ENCODE measurements at regions not wholly inside any gene's neighbourhood (a gene's known extent, or its start where the extent isn't known, plus 50 kb on each side); places are given as distances from the start of the nearest gene placed in this dataset.

DNA sequence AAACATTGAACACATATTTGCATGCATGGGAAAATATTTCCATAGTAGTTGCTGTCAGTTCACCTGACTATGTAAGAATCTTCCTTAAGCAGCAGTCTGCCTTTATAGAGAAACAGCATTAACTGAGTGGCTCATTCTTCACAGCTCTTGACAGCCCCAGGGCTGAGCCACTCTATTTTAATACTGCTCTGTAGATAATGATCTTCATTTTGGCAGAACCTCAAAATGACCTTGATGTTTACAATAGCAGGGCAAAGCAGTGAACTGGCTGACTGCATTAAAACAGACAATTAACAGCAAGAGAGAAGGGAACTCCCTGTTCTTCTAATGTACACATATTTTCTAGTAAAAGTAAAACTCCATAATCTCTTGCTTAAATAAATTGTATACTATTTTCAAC lies 580.6 kb upstream of the SOX11 start:
- no peak for DNase-seq

DNA sequence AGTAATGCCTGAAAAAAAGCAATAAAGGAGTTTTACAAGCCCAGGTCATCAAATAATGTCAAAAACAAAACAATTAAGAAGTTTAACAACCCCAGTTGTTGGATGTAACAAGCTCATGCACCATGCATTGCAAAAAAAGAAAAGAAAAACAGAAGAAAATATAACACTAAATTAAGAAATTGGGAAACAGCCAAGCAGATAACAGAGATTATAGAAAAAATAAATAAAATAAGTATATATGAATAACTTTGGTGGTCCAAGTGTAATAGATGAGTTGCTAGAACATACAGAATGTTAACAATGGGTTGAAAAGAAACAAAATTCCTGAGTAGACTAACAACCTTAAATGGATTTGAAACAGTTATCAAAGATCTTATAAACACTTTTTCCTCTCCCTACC lies 573.1 kb upstream of the SOX11 start:
- no peak for DNase-seq

DNA sequence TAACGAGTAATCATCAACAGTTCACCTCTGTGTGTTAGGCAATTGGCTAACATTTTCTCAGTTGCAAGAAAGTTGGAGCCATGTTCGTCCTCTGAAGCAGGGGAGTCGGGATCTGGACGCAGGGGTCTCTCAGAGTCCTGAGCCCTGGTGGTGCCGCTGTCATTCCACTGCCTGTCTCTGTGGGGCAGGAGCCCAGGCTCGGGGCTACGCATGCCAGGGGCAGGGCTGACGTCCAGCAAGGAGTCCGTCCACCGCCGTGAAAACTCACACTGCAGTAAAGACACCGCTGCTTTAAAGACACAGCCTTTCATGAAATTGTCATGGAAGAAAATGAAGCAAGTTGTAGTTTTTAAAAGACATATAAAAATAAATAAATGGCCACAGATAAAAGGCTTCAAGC lies 571.1 kb upstream of the SOX11 start:
- DNase-seq, result no peak

DNA sequence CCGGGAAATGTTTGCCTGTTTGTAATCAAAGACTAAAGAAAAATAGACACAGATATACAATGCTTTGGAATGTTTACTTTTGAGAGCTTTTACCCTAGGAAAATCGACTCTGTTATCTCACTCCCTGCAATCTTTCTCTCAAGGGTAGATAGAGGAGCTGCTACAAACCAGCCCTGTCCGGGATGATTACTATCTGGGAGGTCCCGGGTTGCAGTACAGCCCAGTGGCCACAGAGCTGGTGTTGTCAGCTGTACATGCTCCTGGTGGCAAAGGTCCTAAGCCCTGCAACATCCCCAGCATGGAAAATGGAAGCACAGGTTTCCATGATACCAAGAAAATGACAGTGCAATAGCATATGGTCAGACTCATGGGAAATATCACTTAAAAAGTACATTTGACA lies 570.5 kb upstream of the SOX11 start:
- no peak for DNase-seq

DNA sequence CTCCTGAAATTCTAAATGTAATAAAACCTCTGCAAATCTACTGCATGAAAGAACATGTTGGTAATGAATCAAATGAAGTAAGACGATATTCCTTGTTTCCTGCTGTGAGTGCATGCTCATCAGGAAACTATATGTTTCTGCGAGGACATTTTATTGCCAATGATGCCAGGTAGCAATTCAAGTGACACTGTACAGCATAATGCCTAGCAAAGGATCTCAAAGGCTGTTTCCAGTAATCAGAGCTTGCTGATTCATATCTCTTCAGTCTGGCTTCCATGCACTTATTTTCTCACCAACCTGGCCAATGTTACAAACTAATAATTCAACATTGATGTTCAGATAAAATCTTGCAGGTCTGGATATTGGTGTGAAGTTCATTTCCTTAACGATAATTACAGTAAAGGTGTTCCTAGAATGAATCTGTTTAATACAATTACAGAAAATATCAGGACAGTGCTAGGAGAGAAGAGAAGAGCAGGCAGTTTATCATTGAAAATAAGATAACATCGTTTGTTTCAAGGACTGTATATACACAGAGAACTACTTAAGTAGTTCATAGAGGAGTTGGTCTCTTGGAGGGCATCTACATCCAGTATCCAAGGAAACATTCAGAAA lies 568.5 kb upstream of the SOX11 start:
- no peak for DNase-seq

DNA sequence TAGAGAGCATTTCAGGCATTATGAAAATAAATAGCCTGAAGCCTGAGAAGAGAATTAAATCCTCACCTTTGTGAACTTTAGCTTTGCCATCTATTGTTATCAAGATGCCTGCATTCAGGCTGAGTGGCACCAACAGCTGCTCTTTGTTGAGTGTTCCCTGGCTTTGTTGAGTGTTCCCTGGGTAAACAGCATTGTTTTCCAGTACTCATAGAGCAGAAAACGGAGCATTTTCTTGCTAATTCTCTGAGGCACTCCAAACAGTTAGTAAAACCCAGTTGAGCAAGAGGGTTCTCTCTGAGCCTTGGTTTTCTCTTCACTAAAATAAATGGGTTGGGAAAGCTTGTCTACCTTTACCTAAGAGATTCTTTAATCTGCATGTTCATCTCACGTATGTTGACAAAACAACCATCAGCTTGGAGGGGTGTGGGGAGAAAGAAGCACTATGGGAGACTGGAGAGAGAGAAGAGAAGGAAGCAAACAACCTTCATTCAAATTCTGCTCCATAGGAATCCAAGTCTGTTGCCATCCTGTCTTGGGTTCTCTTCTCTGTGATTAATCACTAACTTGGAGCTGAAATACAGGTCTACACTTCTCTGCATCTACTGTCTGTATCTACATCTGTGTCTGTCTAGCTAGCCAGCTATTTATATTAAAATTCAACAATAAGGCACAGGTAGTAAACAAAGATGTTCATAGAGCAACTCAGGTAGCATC lies 567.0 kb upstream of the SOX11 start:
- no peak for DNase-seq

DNA sequence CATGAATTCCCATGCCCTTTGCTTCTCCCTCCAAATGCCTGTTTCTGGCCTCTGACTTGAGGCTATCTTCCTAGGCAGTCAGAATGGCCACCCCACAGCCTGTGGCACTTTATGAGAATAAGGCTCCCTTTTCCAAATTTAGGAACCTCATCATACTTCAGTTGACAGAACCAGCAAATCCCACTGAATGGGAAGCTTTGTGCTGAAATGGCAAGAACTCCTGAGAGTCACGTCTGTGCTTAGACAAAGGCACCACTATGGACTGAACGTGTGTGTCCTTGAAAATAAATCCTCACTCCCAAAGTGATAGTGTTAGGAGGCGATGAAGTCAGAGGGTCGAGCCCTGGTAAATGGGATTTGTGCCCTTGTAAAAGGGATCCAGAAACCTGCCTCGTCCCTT lies 559.9 kb upstream of the SOX11 start:
- DNase-seq, result no peak

DNA sequence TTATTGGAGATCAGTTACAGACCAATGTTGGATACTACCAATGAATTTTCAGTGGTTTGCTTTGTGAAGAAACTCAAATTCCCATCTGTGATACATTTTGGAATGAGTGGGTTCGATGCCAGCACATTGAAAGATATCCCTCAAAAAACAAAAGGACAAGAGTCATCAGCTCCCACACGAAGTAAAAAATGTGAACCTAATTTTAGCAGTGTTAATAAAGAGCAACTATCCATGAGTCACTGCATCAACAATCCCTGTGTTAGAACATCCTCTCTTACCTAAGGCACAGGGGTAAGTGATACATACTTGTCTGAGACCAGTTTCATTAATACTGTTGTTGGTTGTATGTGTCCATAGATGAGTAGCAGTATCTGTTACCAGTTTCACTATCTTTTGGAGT lies 551.8 kb upstream of the SOX11 start:
- DNase-seq, result no peak

DNA sequence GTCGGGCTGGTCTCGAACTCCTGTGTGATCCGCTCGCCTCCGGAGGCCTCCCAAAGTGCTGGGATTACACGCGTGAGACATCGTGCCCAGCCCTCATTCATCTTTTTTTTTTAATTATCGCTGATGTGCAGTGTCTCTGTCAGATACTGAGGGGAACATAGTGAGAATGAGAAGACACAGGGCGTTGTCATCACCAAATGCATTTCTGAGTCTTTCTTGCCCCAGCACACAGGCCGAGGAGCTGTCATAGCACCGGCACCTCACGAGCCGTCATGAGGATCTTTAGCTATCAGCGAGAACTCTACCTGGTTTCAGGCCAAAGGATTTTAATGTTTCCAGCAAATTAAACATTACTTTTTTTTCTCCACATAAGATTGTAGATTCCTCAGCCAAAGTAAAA lies 548.0 kb upstream of the SOX11 start:
- DNase-seq, result no peak

DNA sequence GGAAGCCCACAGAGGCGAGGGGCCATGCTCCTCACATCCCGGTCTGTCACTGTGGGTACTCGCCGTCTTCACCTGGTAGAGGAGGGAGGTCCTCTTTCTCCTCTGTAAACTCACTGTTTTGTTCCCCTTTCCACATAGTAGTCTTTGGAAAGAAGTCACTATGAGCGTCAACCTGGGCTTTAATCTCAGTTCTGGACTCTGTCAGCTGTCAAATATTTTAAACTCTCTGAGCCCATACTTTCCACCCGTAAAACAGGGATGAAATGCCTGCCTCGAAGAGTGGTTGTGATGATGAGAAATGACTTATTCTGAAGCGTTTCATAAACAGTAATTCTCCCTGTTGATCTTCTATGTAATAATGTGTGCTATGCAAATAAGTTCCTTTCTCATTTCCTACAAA lies 547.1 kb upstream of the SOX11 start:
- DNase-seq, result no peak

DNA sequence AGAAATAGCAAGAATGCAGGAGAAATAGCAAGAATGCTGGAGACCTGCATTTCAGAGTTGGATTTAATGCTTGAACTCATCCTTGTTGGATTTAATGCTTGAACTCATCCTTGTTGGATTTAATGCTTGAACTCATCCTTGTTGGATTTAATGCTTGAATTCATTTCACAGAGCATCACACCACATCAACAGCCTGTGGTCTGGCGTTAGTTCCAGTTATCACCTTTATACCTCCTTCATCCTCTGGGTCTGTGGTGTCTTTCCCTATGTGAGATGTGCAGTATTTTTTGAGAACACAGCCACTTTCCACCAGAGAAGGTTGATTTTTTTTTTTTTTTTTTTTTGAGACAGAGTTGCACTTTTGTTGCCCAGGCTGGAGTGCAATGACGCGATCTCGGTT lies 546.4 kb upstream of the SOX11 start:
- DNase-seq, result no peak

DNA sequence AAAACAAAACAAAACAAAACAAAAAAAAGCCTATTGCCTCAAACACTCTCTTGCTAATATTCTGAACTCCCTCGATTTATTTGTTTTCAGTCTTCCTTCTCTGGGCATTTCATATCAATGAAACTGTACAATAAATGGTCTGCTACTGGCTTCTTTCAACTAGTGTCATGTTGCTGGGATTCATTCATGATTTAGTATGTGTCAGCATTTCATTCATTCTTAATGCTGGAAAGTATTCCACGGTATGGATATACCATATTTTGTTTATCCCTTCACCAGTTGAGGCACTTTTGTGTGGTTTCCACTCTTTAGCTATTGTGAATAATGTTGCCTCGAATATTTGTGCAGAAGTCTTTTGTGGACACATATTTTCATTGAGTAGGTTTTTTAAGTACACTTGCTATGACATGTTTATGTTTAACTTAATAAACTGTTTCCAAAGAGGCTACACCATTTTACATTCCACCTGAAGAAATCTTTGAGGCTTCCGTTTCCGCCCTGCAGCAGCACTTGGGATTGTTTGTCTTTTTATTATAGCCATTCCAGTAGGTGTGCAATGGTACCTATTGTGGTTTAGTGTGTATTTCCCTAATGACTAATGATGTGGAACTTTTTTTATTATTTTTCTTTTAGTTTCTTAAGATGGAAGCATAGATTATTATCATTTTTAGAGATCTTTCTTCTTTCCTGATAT lies 543.6 kb upstream of the SOX11 start:
- no peak for DNase-seq

DNA sequence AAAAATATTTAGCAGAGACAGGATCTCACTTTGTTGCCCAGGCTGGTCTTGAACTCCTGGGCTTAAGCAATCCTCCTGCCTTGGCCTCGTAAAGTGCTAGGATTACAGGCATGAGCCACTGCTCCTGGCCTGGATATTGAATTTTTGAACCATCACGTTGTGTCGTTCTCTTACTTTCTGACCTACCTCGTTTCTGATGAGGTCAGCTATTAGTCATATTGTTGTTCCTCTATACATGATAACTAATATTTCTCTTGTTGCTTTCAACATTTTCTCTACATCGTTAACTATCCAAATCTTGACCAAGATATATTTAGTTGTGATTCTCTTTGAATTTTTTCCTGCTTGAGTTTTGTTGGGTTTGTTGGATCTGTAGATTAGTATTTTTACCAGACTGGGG lies 541.3 kb upstream of the SOX11 start:
- DNase-seq, result no peak

DNA sequence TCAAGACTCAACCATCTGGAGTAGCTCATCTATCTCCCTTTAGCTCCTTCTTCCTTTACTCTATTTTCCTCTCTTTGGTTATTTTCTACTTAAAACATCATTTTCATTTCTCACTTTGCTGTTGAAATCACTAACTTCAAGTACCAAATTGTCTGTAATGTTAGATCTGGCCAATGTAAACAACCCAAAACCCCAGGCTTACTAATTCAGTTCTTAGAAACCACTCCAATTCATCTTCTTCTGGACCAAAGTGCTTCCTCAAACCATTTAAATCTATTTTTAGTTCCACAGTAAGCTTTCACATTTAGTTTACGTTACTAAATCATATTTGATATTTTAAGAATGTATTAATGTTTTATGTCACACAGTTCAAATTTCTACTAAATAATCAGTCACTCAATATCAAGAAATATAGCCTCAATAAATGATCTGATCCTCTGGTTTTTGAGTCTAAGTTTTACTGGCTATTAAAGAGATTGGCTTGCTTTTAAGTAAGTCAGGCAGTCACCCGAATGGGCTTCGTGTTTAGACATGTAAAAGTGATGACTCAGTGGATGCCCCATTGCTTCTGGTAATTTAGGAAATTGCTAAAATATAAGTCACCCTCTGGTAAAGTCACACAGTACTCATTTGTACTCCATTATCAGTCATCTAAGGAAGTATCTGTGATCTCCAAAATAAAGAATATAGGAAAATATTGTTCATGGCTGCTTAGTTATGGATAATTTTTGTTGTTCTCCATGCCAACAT lies 527.2 kb upstream of the SOX11 start:
- DNase-seq, result no peak

DNA sequence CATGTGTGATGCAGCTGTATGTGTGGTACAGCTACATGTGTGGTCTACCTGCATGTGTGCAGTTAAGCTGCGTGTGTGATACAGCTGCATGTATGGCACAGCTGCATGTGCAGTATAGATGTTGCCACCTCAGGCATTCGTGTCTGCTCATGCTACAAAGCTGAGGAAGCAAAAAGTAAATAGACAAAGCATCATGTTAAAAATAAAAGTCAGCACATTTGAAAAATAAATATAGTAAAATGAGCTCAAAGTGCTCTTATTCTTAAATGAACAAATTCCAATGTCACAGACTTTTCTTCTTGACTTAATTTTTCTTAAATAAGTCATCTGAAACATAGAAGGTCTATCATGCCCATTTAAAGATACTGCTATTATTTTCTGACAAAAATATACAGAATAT lies 519.3 kb upstream of the SOX11 start:
- no peak for DNase-seq

DNA sequence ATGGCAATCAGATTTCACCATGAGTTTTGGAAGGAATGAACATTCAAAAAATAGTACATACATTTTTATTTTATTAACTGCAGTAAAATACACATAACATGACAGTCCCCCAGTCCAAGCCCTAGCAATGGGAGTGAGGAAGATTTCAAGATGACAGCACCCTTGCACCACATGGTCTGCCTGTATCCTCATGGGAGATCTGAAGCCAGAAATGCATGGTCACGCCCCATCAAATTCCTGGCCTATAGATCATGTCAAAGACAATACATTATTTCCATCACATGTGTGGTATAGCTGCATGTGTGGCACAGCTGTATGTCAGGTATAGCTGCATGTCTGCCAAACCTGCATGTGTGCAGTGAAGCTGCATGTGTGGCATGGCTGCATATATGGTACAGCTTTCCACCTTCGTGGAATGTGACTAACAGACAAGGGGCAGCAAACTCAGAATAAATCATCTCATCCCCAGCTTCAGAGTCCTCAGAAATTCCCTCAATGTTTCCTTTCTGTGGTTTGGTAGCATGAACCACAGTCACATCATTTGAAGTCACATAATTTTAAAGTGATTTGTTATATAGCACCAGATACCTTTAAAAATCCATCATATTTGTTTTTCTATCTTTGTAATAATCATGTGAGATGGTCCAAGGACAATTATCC lies 518.2 kb upstream of the SOX11 start:
- DNase-seq, result no peak

DNA sequence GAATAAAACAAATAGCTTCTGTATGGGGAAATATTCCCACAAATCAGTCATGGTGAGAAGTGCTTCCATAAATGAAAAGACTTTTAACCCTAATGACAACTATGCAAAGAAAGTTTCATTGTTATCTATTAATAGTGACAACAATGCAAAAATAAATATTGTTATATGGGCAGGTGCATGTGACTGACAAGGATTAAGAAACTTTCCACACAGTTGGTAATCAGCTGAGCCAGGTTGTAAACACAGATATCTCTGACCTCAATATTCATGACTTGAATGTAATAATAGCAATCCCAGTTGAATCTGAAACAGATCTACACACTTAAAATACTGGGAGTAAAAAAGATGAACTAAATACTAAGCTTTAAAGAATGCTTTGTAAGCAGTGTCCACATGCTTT lies 517.0 kb upstream of the SOX11 start:
- DNase-seq, result no peak

DNA sequence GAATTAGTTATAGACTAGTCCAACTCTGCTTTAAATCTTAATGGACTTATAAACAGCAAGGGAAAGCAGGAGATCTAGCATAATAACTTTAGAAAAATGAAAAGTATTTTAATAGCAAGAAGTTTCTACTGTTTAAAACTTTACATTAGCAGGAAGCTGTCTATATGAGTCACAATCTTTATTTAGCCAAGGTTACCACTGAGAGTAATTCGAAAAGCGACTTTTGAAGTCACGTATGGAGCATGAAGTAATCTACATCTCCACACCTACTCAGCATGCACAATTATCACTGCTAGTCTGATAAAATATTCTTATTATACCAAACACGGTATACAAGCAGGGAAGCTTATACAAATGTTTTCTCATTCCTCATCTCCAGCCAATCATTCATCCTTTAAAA lies 515.4 kb upstream of the SOX11 start:
- no peak for DNase-seq

DNA sequence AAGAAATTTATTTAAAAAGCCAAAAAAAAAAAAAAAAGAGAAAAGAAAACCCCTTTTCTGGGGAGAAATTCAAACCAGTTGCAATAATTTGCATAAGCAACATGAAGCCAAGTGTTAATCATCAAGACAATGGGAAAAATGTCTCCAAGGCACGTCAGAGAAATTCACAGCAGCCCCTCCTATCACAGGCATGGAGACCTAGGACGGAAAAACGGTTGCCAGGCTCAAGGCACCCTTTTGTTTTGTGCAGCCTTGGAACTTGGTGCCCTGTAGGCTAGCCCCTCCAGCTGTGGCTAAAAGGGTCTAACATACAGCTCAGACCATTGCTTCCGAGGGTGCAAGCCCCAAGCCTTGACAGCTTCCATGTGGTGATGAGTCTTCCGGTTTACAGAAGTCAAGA lies 509.2 kb upstream of the SOX11 start:
- no peak for DNase-seq

DNA sequence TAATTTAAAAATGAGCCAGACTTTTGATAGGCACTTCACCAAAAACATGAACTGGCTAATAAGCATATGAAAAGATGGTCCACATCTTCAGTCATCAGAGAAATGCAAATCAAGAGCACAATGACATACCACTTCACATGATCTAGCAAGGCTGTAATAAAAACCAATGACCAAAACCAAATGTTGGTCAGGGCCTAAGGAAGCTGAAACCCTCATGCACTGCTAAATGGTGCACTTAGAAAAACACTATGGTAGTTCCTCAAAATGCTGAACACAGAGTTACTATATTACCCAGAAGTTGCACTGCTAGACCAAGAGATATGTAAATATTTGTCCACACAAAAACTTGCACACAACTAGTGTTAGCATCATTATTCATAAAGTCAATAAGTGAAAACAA lies 504.9 kb upstream of the SOX11 start:
- DNase-seq, result no peak

DNA sequence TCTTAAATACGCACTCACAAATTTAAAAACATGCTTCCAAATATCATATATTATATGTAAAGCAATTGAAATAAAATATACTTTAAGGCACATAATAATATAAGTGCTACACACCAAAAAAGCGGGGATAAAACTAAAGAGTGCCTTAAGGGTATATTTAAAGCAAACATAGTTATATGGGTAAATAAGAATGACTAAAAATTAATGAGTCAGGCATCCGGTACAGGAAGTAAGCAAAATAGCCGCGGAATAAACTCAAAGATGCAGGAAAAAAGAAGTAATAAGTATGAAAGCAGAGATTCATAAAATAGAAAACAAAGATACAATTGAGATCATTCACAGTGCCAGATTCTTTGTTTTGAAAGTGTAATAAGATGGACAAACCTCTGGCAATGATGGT lies 503.5 kb upstream of the SOX11 start:
- DNase-seq, result no peak

DNA sequence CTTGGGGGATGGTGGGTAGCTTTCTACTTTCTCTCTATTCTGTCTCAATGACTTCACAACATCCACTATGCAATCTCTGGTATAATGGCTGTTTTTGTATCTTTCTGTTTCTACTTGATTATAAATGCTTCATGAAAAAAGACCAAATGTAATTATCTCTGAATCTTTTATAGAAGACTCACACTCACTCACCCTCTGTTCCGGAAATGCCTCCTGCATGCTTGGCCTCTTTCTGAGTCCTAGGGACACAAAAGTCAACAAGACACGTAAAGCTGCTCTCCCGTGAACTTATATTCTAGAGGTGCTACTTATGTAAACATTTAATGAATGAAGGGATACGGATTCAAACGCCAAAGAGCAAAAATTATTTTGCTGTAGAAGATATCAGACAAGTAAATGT lies 502.2 kb upstream of the SOX11 start:
- no peak for DNase-seq

DNA sequence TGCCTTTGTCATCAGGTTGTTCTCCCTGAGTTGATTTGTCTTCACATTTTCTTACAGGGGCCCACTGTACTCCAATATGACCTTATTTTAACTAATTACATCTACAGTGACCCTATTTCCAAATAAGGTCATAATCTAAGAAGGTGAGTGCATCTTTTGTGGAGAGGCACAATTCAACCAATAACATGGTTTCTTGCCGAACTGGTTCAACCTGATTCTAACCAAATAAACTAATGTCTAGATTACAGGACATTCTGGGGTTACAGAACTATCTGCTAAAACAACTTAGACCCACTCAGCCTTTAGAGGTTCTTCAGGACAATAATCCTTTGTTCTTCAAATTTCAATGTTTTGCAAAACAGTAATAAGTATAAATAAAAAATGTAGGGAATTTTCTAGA lies 496.5 kb upstream of the SOX11 start:
- DNase-seq, result no peak

Measured in Kasumi-1 (cell line).